ENCODE measurements at regions not wholly inside any gene's neighbourhood (a gene's known extent, or its start where the extent isn't known, plus 50 kb on each side); places are given as distances from the start of the nearest gene placed in this dataset.

- FAIRE-seq (no peak), ATAC-seq (no peak), DNase-seq (ENCODE audit: low spot score) (no peak)
- no peaks in the 10 kb centered on the region for H3K36me3 ChIP-seq (replicated peaks in 1 of 2; ENCODE audit: control insufficient read depth in 1 of 2, insufficient read depth in 2 of 2, low read length in 2 of 2)
- 0% methylated on average over 5 of the region's 5 CpGs for WGBS (ENCODE audit: low lambda C conversion rate)
- H3K27ac ChIP-seq (ENCODE audit: extremely low read length, insufficient read depth, low read length): no peak overlapping the region
- no peak overlapping the region for H3K9ac ChIP-seq (ENCODE audit: insufficient read depth, low read depth, low read length)
- no peaks in the 10 kb centered on the region for H3K9me3 ChIP-seq (ENCODE audit: low read length)
- ChIA-PET POLR2A (no interaction called here), CTCF (ENCODE audit: low intra/inter-chr PET ratio, low total read pairs) (no interaction called here)
- H3K79me2 ChIP-seq (ENCODE audit: insufficient read depth, low read length): no peaks in the 10 kb centered on the region
- H2AFZ ChIP-seq (ENCODE audit: low read length): no peak overlapping the region
- H3K4me2 ChIP-seq (ENCODE audit: low read depth, low read length): no peak overlapping the region
- intact Hi-C loops (cut with micrococcal nuclease; ENCODE audit: unreplicated experiment): no loop called here
- no peak overlapping the region for H3K4me3 ChIP-seq (replicated peaks in 1 of 3; ENCODE audit: insufficient read depth in 1 of 3, low read depth in 2 of 3, low read length in 3 of 3)
- H4K20me1 ChIP-seq (ENCODE audit: insufficient read depth, low read length): no peaks in the 10 kb centered on the region
- no TSS peak for BruUV-seq (replicated peaks)
- TF ChIP-seq HIVEP1 (CRISPR knock-in tag; IDR thresholded peaks at IDR 0.05) (no peak), ZBED4 (CRISPR knock-in tag; IDR thresholded peaks at IDR 0.05; ENCODE audit: borderline replicate concordance) (no peak), RBFOX2 (IDR thresholded peaks at IDR 0.05; ENCODE audit: low read depth, low read length) (no peak), MIXL1 (CRISPR knock-in tag; IDR thresholded peaks at IDR 0.05) (no peak), MAX (IDR thresholded peaks at IDR 0.05) (no peak), NR3C1 (CRISPR knock-in tag; IDR thresholded peaks at IDR 0.05) (no peak)
- TF ChIP-seq, protein P1, sequence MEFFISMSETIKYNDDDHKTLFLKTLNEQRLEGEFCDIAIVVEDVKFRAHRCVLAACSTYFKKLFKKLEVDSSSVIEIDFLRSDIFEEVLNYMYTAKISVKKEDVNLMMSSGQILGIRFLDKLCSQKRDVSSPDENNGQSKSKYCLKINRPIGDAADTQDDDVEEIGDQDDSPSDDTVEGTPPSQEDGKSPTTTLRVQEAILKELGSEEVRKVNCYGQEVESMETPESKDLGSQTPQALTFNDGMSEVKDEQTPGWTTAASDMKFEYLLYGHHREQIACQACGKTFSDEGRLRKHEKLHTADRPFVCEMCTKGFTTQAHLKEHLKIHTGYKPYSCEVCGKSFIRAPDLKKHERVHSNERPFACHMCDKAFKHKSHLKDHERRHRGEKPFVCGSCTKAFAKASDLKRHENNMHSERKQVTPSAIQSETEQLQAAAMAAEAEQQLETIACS (CRISPR knock-in tag; IDR thresholded peaks at IDR 0.05): no peak
- no peaks in the 10 kb centered on the region for H3K4me1 ChIP-seq (ENCODE audit: insufficient read depth, low read length)
- no peaks in the 10 kb centered on the region for H3K27me3 ChIP-seq (ENCODE audit: control insufficient read depth in 1 of 2, insufficient read depth in 2 of 2, low read length in 2 of 2)
- in situ Hi-C loops (cut with HindIII; ENCODE audit: extremely low pct_ligation_motif_present, low pct_unique_long_range_greater_than_20kb): no loop called here
These were observed 259.1 kb downstream of the TDRD15 start for GRCh38 chr2:21382701-21383520.

Data from HepG2 (cell line).